Colonic mucosa (tissue), 4 donors: ENCODE measurements at regions not wholly inside any gene's neighbourhood (a gene's known extent, or its start where the extent isn't known, plus 50 kb on each side); places are given as distances from the start of the nearest gene placed in this dataset.

Experiments
- DNase-seq: peaks from one replicate; pipeline ENCODE4 v3.0.0-alpha.2; 2020
- H3K27ac ChIP-seq: fragments of 200-600 bp; one replicate; pipeline ENCODE4 v1.8.0; 2021
- H3K27me3 ChIP-seq: fragments of 200-600 bp; one replicate; pipeline ENCODE4 v1.8.0; 2021
- H3K36me3 ChIP-seq: fragments of 200-600 bp; one replicate; pipeline ENCODE4 v1.8.0; 2021
- H3K4me1 ChIP-seq: fragments of 200-600 bp; one replicate; pipeline ENCODE4 v1.8.0; 2021; ENCODE audit warnings: mild to moderate bottlenecking
- H3K4me3 ChIP-seq: fragments of 200-600 bp; one replicate; pipeline ENCODE4 v1.8.0; 2021
- H3K9ac ChIP-seq, 2 donors: one replicate each; pipeline ENCODE4 v1.7.0; 2013; ENCODE audit warnings: control low read depth in 2 of 2, low read depth in 2 of 2, low read length in 2 of 2
- H3K9me3 ChIP-seq: fragments of 200-600 bp; one replicate; pipeline ENCODE4 v1.8.0; 2021
- intact Hi-C: fragments of 100-400 bp; cut with DNase I; formaldehyde crosslinking; loops from one replicate; pipeline ENCODE4 v1.14.1; 2022
- TF ChIP-seq, protein P1 (sequence below): fragments of 200-600 bp; IDR thresholded peaks from one replicate; pipeline ENCODE4 v1.8.0; 2022; ENCODE audit warnings: antibody characterized with exemption, mild to moderate bottlenecking
- donor health status: healthy.
- donor health status: DM: no; HTN: no; CAD: no.
- donor health status: DM: no; HTN: no; CAD: no.

DNA sequence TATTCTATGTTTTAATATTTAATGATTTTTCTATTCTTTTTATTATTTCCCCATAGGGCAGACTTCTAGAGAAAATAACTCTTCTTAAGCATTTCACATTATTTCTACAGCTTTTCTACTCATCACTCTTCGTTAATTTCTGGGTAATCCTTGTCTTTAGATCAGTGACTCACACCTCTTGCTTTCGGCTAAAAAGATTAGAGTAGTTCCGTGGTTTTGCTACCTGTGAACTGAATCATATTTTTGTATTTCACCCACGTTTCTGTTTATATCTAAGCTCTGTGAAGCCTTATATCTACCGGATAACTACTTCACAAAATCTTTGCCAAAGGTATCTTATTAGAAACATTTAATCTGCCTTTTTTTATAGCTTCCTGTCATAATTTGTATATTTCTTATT is 685.5 kb upstream of the FSHR start:
- DNase-seq, result no peak
- H3K27me3 ChIP-seq, result no peaks in the 10 kb centered on the region

DNA sequence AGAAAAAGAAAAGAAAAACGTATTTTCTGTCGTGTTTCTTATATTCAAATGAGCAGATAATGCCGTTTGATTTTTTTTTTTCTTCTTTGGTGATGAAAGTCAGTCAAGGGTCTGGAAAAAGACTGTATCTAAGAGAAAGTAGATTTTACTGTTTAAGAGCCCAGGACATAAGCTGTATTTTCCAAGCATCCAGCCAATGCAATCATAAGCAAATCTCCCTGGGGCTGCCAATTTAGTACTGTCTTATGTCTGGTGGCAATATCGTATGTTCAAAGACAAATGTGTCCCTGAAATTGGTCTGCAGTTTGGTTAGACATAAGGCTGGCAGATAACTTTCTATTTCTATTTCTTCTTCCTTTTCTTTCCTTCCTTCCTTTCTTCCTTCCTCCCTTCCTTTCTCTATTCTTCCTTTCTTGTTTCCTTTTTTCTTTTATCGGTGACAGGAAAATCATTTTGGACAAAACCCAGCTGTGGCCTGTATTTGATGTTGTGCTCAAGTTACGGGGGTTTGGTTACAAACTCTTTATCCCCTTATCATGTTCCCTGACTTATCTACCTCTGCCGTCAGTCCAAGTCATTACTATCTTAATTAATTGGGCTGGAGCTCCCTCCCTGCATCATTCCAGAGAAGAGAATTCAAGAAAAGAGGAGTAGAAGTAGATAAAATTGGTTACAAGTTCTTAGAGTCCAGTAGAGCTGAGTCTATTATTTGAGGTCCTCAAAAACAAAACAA is 683.4 kb upstream of the FSHR start:
- Histone ChIP-seq H3K4me3 (no peak overlapping the region), H3K9ac (no peak overlapping the region), H3K27me3 (no peaks in the 10 kb centered on the region), H3K4me1 (no peaks in the 10 kb centered on the region), H3K36me3 (no peaks in the 10 kb centered on the region), H3K9me3 (no peaks in the 10 kb centered on the region), H3K27ac (no peak overlapping the region)
- intact Hi-C loops, result no loop called here
- no peak for DNase-seq
- TF ChIP-seq, protein P1, sequence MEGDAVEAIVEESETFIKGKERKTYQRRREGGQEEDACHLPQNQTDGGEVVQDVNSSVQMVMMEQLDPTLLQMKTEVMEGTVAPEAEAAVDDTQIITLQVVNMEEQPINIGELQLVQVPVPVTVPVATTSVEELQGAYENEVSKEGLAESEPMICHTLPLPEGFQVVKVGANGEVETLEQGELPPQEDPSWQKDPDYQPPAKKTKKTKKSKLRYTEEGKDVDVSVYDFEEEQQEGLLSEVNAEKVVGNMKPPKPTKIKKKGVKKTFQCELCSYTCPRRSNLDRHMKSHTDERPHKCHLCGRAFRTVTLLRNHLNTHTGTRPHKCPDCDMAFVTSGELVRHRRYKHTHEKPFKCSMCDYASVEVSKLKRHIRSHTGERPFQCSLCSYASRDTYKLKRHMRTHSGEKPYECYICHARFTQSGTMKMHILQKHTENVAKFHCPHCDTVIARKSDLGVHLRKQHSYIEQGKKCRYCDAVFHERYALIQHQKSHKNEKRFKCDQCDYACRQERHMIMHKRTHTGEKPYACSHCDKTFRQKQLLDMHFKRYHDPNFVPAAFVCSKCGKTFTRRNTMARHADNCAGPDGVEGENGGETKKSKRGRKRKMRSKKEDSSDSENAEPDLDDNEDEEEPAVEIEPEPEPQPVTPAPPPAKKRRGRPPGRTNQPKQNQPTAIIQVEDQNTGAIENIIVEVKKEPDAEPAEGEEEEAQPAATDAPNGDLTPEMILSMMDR, result no peak

More for the DNA sequence above, 685.5 kb upstream of the FSHR start:
- intact Hi-C loops, result no loop called here
- no peak overlapping the region for H3K27ac ChIP-seq
- no peak overlapping the region for H3K4me3 ChIP-seq
- H3K36me3 ChIP-seq, result no peaks in the 10 kb centered on the region
- no peak overlapping the region for H3K9ac ChIP-seq
- H3K9me3 ChIP-seq, result no peaks in the 10 kb centered on the region
- TF ChIP-seq, protein P1, result no peak
- H3K4me1 ChIP-seq, result no peaks in the 10 kb centered on the region

DNA sequence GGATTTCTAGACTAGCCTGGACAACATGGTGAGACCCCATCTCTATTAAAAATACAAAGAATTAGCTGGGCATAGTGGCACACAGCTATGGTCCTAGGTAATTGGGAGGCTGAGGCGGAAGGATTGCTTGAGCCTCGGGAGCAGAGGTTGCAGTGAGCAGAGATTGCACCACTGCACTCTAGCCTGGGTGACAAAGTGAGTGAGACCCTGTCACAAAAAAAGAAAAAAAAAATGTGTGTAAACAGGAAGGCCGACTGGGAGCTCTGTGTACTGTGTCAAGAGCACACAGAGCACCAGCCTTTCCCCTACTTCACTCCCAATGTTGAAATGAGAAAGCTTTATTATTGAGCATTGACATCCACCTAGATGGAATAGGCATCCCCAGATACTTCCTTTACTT is 681.7 kb upstream of the FSHR start:
- no peaks in the 10 kb centered on the region for H3K36me3 ChIP-seq
- TF ChIP-seq, protein P1, result no peak
- no peaks in the 10 kb centered on the region for H3K4me1 ChIP-seq
- no peaks in the 10 kb centered on the region for H3K27me3 ChIP-seq
- no peak overlapping the region for H3K27ac ChIP-seq
- intact Hi-C loops, result no loop called here
- DNase-seq, result no peak
- no peak overlapping the region for H3K9ac ChIP-seq
- H3K9me3 ChIP-seq, result no peaks in the 10 kb centered on the region
- no peak overlapping the region for H3K4me3 ChIP-seq

DNA sequence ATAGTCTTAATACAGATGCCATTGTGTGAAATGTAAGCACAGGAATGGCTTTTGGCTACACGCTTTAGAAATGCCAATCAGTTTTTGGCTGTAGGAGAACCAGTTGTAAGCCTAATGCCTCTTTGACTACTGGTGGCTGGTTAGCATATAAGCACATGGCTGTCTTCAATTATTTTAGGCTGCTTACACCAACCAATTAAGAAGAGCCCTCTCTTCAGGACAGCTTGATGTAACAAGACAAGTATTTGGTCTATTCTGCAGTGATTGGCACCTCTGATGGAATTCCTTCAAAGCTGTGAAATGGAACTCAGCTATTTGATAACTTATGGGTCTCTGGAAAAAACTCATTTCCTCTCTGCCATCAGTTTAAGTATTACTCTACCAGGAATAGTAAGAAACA is 680.1 kb upstream of the FSHR start:
- Histone ChIP-seq H3K27ac (no peak overlapping the region), H3K9ac (no peak overlapping the region), H3K4me3 (no peak overlapping the region), H3K27me3 (no peaks in the 10 kb centered on the region), H3K9me3 (no peaks in the 10 kb centered on the region), H3K36me3 (no peaks in the 10 kb centered on the region), H3K4me1 (no peaks in the 10 kb centered on the region)
- no peak for DNase-seq
- TF ChIP-seq, protein P1, result no peak
- intact Hi-C loops, result no loop called here

DNA sequence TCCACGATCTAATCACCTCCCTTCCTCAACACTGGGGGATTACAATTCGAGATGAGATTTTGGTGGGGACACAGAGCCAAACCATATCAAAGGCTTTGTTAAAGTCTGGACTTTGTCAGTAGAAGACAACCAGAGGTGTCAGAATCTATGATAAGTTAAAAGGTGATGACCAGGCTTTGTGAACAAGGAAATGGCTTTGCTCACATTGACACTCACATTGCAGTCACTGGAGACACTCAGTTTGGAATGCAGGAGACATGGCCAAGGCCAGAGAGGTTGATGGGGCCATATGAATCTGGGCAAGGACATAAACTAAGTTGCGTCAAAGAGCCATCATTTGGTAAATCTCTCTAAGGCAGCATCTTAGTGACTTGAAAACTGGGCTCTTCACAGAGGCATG is 678.2 kb upstream of the FSHR start:
- intact Hi-C loops, result no loop called here
- DNase-seq, result no peak
- no peaks in the 10 kb centered on the region for H3K9me3 ChIP-seq

More for the DNA sequence above, 678.2 kb upstream of the FSHR start:
- no peaks in the 10 kb centered on the region for H3K4me1 ChIP-seq
- H3K27me3 ChIP-seq, result no peaks in the 10 kb centered on the region
- no peaks in the 10 kb centered on the region for H3K36me3 ChIP-seq
- no peak overlapping the region for H3K27ac ChIP-seq
- H3K9ac ChIP-seq, result no peak overlapping the region
- H3K4me3 ChIP-seq, result no peak overlapping the region
- TF ChIP-seq, protein P1, result no peak
